AG20443 (cell line): ENCODE measurements at regions not wholly inside any gene's neighbourhood (a gene's known extent, or its start where the extent isn't known, plus 50 kb on each side); places are given as distances from the start of the nearest gene placed in this dataset.
"Not testable (repeated sequence)": the region's sequence is repeated elsewhere in the genome, so short reads cannot be mapped to it uniquely, and the experiment has no call there.

Source experiments
- DNase-seq: peaks from one replicate; pipeline ENCODE4 v3.0.0; 2012; ENCODE audit warnings: low spot score, mixed read lengths

- DNase-seq, result no peak
Observed at GRCh38 chr13:40362502-40362901, 303.9 kb downstream of the FOXO1 start.

- DNase-seq, result no peak
Observed at GRCh38 chr13:40363653-40364052, 302.8 kb downstream of the FOXO1 start.

- no peak for DNase-seq
Observed at GRCh38 chr13:40366119-40366518, 300.3 kb downstream of the FOXO1 start.

- DNase-seq, result no peak
Observed at GRCh38 chr13:40368127-40368891, 298.1 kb downstream of the FOXO1 start.

GRCh38 chr13:40370661-40371060, 295.8 kb downstream of the FOXO1 start:
- no peak for DNase-seq

GRCh38 chr13:40371531-40372125, 294.8 kb downstream of the FOXO1 start:
- DNase-seq, result no peak

- DNase-seq, result not testable (repeated sequence)
Observed at GRCh38 chr13:40373608-40374007, 292.8 kb downstream of the FOXO1 start.

GRCh38 chr13:40375489-40376171, 290.8 kb downstream of the FOXO1 start:
- DNase-seq, result peak; percentile 49

GRCh38 chr13:40376296-40376849, 290.1 kb downstream of the FOXO1 start:
- no peak for DNase-seq

GRCh38 chr13:40376867-40377535, 289.4 kb downstream of the FOXO1 start:
- DNase-seq, result no peak

GRCh38 chr13:40377783-40378182, 288.7 kb downstream of the FOXO1 start:
- DNase-seq, result peak; percentile 80

- DNase-seq, result no peak
Observed at GRCh38 chr13:40379196-40379595, 287.2 kb downstream of the FOXO1 start.

GRCh38 chr13:40379794-40380578, 286.5 kb downstream of the FOXO1 start:
- no peak for DNase-seq

GRCh38 chr13:40381935-40382764, 284.3 kb downstream of the FOXO1 start:
- no peak for DNase-seq

- no peak for DNase-seq
Observed at GRCh38 chr13:40383132-40383531, 283.3 kb downstream of the FOXO1 start.

GRCh38 chr13:40383885-40384284, 282.6 kb downstream of the FOXO1 start:
- DNase-seq, result no peak

GRCh38 chr13:40384976-40385857, 281.2 kb downstream of the FOXO1 start:
- no peak for DNase-seq

GRCh38 chr13:40385858-40386180, 280.6 kb downstream of the FOXO1 start:
- no peak for DNase-seq

GRCh38 chr13:40386586-40386985, 279.9 kb downstream of the FOXO1 start:
- DNase-seq, result no peak

GRCh38 chr13:40387775-40388174, 278.7 kb downstream of the FOXO1 start:
- DNase-seq, result no peak
